NB4 (cell line): ENCODE measurements at regions not wholly inside any gene's neighbourhood (a gene's known extent, or its start where the extent isn't known, plus 50 kb on each side); places are given as distances from the start of the nearest gene placed in this dataset.

Experiments
- DNase-seq: peaks from one replicate; pipeline ENCODE4 v3.0.0; 2010; ENCODE audit warnings: low read depth
- H3K4me3 ChIP-seq: one replicate; pipeline ENCODE4 v1.5.1; 2011; ENCODE audit warnings: mild to moderate bottlenecking, low read depth, low read length, moderate library complexity
- CTCF ChIP-seq: IDR thresholded peaks from one replicate; pipeline ENCODE4 v1.5.1; 2012; ENCODE audit warnings: low read depth, low read length
- MAX ChIP-seq: IDR thresholded peaks from 2 replicates; pipeline ENCODE4 v1.6.1; 2011; ENCODE audit warnings: low read depth, low read length
- MYC ChIP-seq: IDR thresholded peaks from 2 replicates; pipeline ENCODE4 v1.6.1; 2011; ENCODE audit warnings: low read depth, low read length
- POLR2A ChIP-seq: IDR thresholded peaks from 2 replicates; pipeline ENCODE4 v1.6.1; 2011; ENCODE audit warnings: mild to moderate bottlenecking; ENCODE audit not compliant: insufficient read length; ENCODE audit errors: extremely low read depth

- no peak for TF ChIP-seq MYC
- TF ChIP-seq MAX, result no peak
- no peak for TF ChIP-seq POLR2A
- TF ChIP-seq CTCF, result no peak
- DNase-seq, result peak; percentile 0
- H3K4me3 ChIP-seq, result no peak overlapping the region
Measured at GRCh38 chr4:10200869-10201268, 84.3 kb upstream of the WDR1 start.

- TF ChIP-seq CTCF (no peak), MYC (no peak), MAX (no peak), POLR2A (no peak)
- peak; percentile 0 for DNase-seq
- no peak overlapping the region for H3K4me3 ChIP-seq
Measured at GRCh38 chr4:10198365-10198764, 81.8 kb upstream of the WDR1 start.

- no peak for TF ChIP-seq CTCF
- TF ChIP-seq MAX, result no peak
- no peak for TF ChIP-seq POLR2A
- no peak for TF ChIP-seq MYC
- DNase-seq, result peak; percentile 0
- H3K4me3 ChIP-seq, result no peak overlapping the region
Measured at GRCh38 chr4:10197952-10198351, 81.4 kb upstream of the WDR1 start.

- peak; percentile 0 for DNase-seq
Measured at GRCh38 chr4:10196191-10196590, 79.6 kb upstream of the WDR1 start.

GRCh38 chr4:10192331-10192730, 75.7 kb upstream of the WDR1 start:
- peak; percentile 28 for DNase-seq
- H3K4me3 ChIP-seq, result no peak overlapping the region

More at GRCh38 chr4:10196191-10196590, 79.6 kb upstream of the WDR1 start:
- TF ChIP-seq CTCF, result no peak
- no peak for TF ChIP-seq MAX
- TF ChIP-seq POLR2A, result no peak
- TF ChIP-seq MYC, result no peak
- no peak overlapping the region for H3K4me3 ChIP-seq

More at GRCh38 chr4:10192331-10192730, 75.7 kb upstream of the WDR1 start:
- TF ChIP-seq MYC (no peak), MAX (no peak), CTCF (no peak), POLR2A (no peak)
